ENCODE measurements at regions not wholly inside any gene's neighbourhood (a gene's known extent, or its start where the extent isn't known, plus 50 kb on each side); places are given as distances from the start of the nearest gene placed in this dataset.

DNA sequence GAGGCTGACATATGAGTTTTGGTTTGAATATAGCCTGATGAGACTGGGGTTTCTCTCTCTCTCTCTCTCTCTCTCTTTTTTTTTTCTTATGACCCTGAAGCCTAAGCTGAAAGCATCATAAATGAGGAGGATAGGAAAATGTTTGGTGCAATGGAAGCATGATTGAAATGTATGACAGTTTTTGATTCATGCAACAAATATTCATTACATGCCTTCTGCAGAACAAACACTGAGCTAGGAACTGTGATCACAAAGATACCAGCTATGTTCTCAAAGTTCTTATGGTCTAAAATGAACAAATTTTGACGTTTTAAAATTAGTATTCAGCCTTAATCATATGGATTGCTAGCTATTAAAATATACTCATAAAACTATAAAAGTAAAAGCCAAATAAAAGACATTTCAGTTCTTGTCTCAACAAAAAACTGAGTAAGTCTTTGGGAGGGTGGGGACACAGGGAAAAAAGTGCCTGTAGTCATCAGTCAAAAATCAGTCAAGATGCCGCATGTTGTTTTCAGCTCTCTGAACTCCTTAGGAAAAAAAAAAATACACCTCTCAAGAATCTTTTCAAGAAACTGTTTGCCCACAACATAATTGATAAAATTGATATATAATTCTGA is 57.2 kb downstream of the NKX6-1 start:
- Histone ChIP-seq H3K27ac (no peak overlapping the region), H3K4me1 (no peaks in the 10 kb centered on the region), H3K4me3 (no peak overlapping the region), H3K9me3 (no peaks in the 10 kb centered on the region), H3K36me3 (ENCODE audit: insufficient read depth in 1 of 2, low read depth in 1 of 2) (no peaks in the 10 kb centered on the region), H3K27me3 (ENCODE audit: insufficient read depth in 3 of 3, low read length in 2 of 3) (peaks cover 0 to 2% (median 0%) of the 10 kb centered on the region in 3 donors)
- 66 to 78% (median 67%) methylated on average over 2 of the region's 2 CpGs for WGBS, 3 donors
- TF ChIP-seq, protein P1, sequence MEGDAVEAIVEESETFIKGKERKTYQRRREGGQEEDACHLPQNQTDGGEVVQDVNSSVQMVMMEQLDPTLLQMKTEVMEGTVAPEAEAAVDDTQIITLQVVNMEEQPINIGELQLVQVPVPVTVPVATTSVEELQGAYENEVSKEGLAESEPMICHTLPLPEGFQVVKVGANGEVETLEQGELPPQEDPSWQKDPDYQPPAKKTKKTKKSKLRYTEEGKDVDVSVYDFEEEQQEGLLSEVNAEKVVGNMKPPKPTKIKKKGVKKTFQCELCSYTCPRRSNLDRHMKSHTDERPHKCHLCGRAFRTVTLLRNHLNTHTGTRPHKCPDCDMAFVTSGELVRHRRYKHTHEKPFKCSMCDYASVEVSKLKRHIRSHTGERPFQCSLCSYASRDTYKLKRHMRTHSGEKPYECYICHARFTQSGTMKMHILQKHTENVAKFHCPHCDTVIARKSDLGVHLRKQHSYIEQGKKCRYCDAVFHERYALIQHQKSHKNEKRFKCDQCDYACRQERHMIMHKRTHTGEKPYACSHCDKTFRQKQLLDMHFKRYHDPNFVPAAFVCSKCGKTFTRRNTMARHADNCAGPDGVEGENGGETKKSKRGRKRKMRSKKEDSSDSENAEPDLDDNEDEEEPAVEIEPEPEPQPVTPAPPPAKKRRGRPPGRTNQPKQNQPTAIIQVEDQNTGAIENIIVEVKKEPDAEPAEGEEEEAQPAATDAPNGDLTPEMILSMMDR (IDR thresholded peaks at IDR 0.05): no peak
- no peak for ATAC-seq
- no peak for DNase-seq
- intact Hi-C loops (cut with DNase I): no loop called here

DNA sequence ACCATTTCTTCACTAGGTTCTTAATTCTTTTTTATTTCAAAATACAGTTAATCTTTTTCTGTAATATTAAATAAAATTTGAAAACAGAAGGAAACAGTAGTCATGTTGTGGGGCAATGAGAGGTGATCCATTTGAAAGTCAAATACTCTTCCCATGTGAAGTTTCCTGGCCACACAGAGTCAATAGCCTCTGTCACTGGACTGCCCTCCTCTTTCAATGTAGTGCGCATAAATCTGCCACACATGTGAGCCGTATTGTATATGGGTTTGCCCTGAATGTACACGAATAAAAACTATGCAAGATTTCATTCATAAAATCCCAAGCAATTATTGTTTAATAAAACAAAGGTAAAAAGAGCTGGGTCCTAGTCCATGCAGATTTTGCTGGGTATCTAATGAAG is 59.1 kb downstream of the NKX6-1 start:
- no peaks in the 10 kb centered on the region for H3K9me3 ChIP-seq
- no peaks in the 10 kb centered on the region for H3K36me3 ChIP-seq (ENCODE audit: insufficient read depth in 1 of 2, low read depth in 1 of 2)
- TF ChIP-seq, protein P1 (IDR thresholded peaks at IDR 0.05): no peak
- H3K27ac ChIP-seq: no peak overlapping the region
- H3K4me3 ChIP-seq: no peak overlapping the region
- no peaks in the 10 kb centered on the region for H3K4me1 ChIP-seq
- intact Hi-C loops (cut with DNase I): no loop called here
- peaks cover 0 to 2% (median 0%) of the 10 kb centered on the region in 3 donors for H3K27me3 ChIP-seq (ENCODE audit: insufficient read depth in 3 of 3, low read length in 2 of 3)
- ATAC-seq (no peak), DNase-seq (no peak)
- WGBS, 3 donors: 62 to 69% (median 66%) methylated on average over 3 of the region's 3 CpGs

DNA sequence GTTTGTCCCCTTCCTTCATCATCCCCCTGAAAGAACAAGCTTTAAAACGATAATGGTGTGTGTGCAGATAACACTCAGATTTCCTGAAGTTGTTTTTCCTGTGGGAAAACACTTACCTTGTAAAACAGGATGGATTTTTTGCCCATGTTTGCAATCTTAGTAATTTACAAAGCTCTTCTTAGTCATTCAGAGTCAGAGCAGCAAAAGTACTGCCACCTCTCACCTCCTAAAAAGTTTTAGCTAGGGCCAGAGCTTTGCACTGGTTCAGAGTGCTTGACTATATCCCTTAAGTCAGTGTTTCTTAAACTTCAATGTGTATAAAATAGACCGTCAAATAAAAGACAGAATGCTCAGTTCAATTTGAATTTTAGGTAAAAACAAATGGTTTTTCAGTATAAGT is 62.3 kb downstream of the NKX6-1 start:
- no peak for ATAC-seq
- H3K27ac ChIP-seq: no peak overlapping the region
- TF ChIP-seq, protein P1 (IDR thresholded peaks at IDR 0.05): no peak
- 59 to 68% (median 61%) methylated on average over 2 of the region's 2 CpGs for WGBS, 3 donors
- no peaks in the 10 kb centered on the region for H3K4me1 ChIP-seq
- no peak for DNase-seq
- H3K4me3 ChIP-seq: no peak overlapping the region
- no peaks in the 10 kb centered on the region for H3K9me3 ChIP-seq
- H3K27me3 ChIP-seq (ENCODE audit: insufficient read depth in 3 of 3, low read length in 2 of 3): peaks cover 0 to 2% (median 0%) of the 10 kb centered on the region in 3 donors
- intact Hi-C loops (cut with DNase I): no loop called here
- H3K36me3 ChIP-seq (ENCODE audit: insufficient read depth in 1 of 2, low read depth in 1 of 2): no peaks in the 10 kb centered on the region

- Histone ChIP-seq H3K9me3 (no peaks in the 10 kb centered on the region), H3K27ac (no peak overlapping the region), H3K4me3 (no peak overlapping the region), H3K36me3 (ENCODE audit: insufficient read depth in 1 of 2, low read depth in 1 of 2) (no peaks in the 10 kb centered on the region), H3K4me1 (no peaks in the 10 kb centered on the region), H3K27me3 (ENCODE audit: insufficient read depth in 3 of 3, low read length in 2 of 3) (peaks cover 0 to 2% (median 0%) of the 10 kb centered on the region in 3 donors)
- TF ChIP-seq, protein P1 (IDR thresholded peaks at IDR 0.05): no peak
- intact Hi-C loops (cut with DNase I): no loop called here
- DNase-seq: no peak
- 74 to 81% (median 77%) methylated on average over 3 of the region's 3 CpGs for WGBS, 3 donors
- ATAC-seq: no peak
Measured at GRCh38 chr4:84434344-84434743, 64.7 kb downstream of the NKX6-1 start.

All from psoas muscle (tissue), 7 donors.